ENCODE measurements at regions not wholly inside any gene's neighbourhood (a gene's known extent, or its start where the extent isn't known, plus 50 kb on each side); places are given as distances from the start of the nearest gene placed in this dataset.

GRCh38 chr12:91320999-91321398 is 138.4 kb upstream of the DCN start:
- Histone ChIP-seq H3K27me3 (ENCODE audit: control insufficient read depth, insufficient read depth, low read length) (no peaks in the 10 kb centered on the region), H3K9me3 (ENCODE audit: control insufficient read depth, insufficient read depth, low read depth, low read length) (no peaks in the 10 kb centered on the region), H3K4me1 (ENCODE audit: control insufficient read depth, insufficient read depth, low read length) (no peaks in the 10 kb centered on the region), H3K4me3 (ENCODE audit: low read depth in 2 of 2, low read length in 2 of 2) (no peak overlapping the region), H3K27ac (ENCODE audit: low read length) (no peak overlapping the region), H3K36me3 (ENCODE audit: control insufficient read depth, insufficient read depth, low read length) (no peaks in the 10 kb centered on the region)
- CTCF ChIA-PET = no interaction called here
- in situ Hi-C loops (cut with HindIII; ENCODE audit: low pct_unique_long_range_greater_than_20kb, low sequenced_read_pairs) = no loop called here
- no TSS peak for BruUV-seq (replicated peaks)
- POLR2A ChIA-PET = no interaction called here
- intact Hi-C loops (cut with micrococcal nuclease; ENCODE audit: unreplicated experiment) = no loop called here
- ATAC-seq (no peak), DNase-seq (ENCODE audit: low read depth, low spot score) (no peak)
- TF ChIP-seq REST (IDR thresholded peaks at IDR 0.05; ENCODE audit: insufficient read depth in 1 of 2, low read depth in 2 of 2, low read length in 1 of 2) (no peak), CTCF (IDR thresholded peaks at IDR 0.05) (no peak), SIN3A (IDR thresholded peaks at IDR 0.05; ENCODE audit: borderline replicate concordance, insufficient read depth, low read depth, low read length) (no peak), POLR2AphosphoS5 (IDR thresholded peaks at IDR 0.05; ENCODE audit: low read depth, low read length) (no peak), TCF7L2 (IDR thresholded peaks at IDR 0.05; ENCODE audit: low read depth, low read length) (no peak)

DNA sequence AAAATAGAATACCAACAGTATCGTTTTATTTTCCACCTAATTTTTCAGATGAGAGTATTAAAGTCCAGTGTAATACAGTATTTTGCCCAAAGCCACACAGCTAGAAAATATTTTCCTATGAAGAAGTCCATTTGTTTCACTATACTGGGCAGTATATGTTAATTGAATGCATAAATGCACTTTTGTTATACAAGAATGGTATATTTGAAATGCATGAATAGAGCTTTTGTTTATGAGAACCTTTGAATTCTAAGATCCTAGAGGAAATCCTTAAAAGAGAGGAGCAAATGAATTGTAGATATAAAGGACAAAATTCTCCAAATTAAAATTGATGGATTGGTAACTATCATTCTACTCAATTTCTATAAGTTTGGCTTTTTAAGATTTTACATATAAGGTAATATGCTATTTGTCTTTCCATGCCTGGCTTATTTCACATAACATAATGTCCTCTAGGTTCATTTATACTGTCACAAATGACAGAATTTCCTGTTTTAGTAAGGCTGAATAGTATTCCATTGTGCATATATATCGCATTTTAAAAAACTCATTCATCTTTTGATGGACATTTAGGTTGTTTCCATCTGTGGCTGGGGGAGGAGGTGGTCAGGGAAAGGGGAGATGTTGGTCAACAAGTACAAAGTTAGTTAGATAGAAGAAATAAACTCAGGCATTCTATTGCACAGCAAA is 136.6 kb upstream of the DCN start:
- in situ Hi-C loops (cut with HindIII; ENCODE audit: low pct_unique_long_range_greater_than_20kb, low sequenced_read_pairs) (no loop called here), intact Hi-C loops (cut with micrococcal nuclease; ENCODE audit: unreplicated experiment) (no loop called here)
- DNase-seq (ENCODE audit: low read depth, low spot score) = no peak
- TF ChIP-seq CTCF (IDR thresholded peaks at IDR 0.05) (no peak), POLR2AphosphoS5 (IDR thresholded peaks at IDR 0.05; ENCODE audit: low read depth, low read length) (no peak), SIN3A (IDR thresholded peaks at IDR 0.05; ENCODE audit: borderline replicate concordance, insufficient read depth, low read depth, low read length) (no peak), REST (IDR thresholded peaks at IDR 0.05; ENCODE audit: insufficient read depth in 1 of 2, low read depth in 2 of 2, low read length in 1 of 2) (no peak), TCF7L2 (IDR thresholded peaks at IDR 0.05; ENCODE audit: low read depth, low read length) (no peak)
- Histone ChIP-seq H3K27me3 (ENCODE audit: control insufficient read depth, insufficient read depth, low read length) (no peaks in the 10 kb centered on the region), H3K4me3 (ENCODE audit: low read depth in 2 of 2, low read length in 2 of 2) (no peak overlapping the region), H3K36me3 (ENCODE audit: control insufficient read depth, insufficient read depth, low read length) (no peaks in the 10 kb centered on the region), H3K27ac (ENCODE audit: low read length) (no peak overlapping the region), H3K4me1 (ENCODE audit: control insufficient read depth, insufficient read depth, low read length) (no peaks in the 10 kb centered on the region), H3K9me3 (ENCODE audit: control insufficient read depth, insufficient read depth, low read depth, low read length) (no peaks in the 10 kb centered on the region)
- ChIA-PET POLR2A (no interaction called here), CTCF (no interaction called here)
- ATAC-seq = no peak
- no TSS peak for BruUV-seq (replicated peaks)
